SK-MEL-5 (cell line): ENCODE measurements at regions not wholly inside any gene's neighbourhood (a gene's known extent, or its start where the extent isn't known, plus 50 kb on each side); places are given as distances from the start of the nearest gene placed in this dataset.

Experiments used
- DNase-seq: peaks from one replicate; pipeline ENCODE4 v3.0.0-alpha.2; 2016; ENCODE audit warnings: low read depth, low spot score
- in situ Hi-C: cut with HindIII; loops from 2 replicates; pipeline ENCODE4 v1.10.0; 2016; ENCODE audit warnings: low sequenced_read_pairs, high pct_unique_total_duplicates, low pct_unique_long_range_greater_than_20kb

- in situ Hi-C loops: no loop called here
- no peak for DNase-seq
These were observed 74.1 kb upstream of the WNT7B start for GRCh38 chr22:46050916-46051614.

DNA sequence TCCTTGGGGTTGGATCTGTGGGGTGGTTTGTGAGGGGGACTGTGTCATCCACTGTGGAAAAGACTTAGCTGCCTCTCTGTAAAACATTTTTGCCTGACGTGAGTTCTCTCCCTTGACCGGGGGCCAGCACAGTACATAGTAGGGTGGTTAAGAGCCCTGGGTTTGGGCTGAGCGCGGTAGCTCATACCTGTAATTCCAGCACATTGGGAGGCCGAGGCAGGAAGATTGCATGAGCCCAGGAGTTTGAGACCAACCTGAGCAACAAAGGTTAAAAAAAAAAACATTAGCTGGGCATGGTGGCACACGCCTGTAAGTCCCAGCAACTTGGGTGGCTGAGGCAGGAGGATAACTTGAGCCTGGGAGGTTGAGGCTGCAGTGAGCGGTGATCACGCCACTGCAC is 74.7 kb upstream of the WNT7B start:
- in situ Hi-C loops: no loop called here
- DNase-seq: no peak

GRCh38 chr22:46052331-46052771 is 75.4 kb upstream of the WNT7B start:
- no peak for DNase-seq
- in situ Hi-C loops: no loop called here

DNA sequence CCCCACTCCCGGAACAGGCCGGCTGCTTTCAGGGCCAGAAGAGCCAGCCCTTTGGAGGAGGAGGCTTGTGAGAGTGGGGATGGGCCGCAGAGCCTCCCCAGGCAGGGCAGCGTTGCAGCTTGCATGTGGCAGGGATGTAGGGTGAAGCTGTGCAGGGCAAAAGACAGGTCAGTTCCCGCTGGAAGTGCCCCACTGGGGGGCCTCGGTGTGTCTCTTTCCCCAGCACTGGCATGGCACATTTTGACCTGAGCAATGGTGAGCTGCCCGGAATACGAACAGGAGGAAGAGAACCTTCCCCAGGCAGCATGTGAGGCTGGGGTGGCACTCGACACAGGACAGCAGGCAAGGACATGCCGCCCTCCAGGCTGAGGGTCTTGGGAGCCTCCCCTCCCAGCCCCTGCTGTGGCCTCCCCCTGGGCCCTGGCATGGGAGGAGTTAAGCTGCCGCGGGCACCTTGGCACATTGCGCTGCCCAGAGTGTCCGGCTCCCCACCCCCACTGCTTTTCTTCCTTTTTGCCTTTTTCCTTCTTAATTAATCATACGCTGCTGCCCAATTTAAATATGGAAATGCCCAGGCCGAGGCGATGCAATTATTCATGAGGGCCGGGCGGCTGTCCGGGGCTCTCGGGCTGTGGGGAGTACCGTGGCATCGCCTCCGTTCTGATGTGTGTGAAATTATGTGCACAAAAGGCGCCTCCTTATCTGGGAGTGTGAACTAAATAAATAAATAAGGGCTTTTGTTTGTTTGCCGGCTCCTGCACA is 76.0 kb upstream of the WNT7B start:
- in situ Hi-C loops: no loop called here
- DNase-seq: peak; percentile 32

- in situ Hi-C loops: no loop called here
- peak; percentile 53 for DNase-seq
These were observed 76.7 kb upstream of the WNT7B start for GRCh38 chr22:46053563-46054090.

DNA sequence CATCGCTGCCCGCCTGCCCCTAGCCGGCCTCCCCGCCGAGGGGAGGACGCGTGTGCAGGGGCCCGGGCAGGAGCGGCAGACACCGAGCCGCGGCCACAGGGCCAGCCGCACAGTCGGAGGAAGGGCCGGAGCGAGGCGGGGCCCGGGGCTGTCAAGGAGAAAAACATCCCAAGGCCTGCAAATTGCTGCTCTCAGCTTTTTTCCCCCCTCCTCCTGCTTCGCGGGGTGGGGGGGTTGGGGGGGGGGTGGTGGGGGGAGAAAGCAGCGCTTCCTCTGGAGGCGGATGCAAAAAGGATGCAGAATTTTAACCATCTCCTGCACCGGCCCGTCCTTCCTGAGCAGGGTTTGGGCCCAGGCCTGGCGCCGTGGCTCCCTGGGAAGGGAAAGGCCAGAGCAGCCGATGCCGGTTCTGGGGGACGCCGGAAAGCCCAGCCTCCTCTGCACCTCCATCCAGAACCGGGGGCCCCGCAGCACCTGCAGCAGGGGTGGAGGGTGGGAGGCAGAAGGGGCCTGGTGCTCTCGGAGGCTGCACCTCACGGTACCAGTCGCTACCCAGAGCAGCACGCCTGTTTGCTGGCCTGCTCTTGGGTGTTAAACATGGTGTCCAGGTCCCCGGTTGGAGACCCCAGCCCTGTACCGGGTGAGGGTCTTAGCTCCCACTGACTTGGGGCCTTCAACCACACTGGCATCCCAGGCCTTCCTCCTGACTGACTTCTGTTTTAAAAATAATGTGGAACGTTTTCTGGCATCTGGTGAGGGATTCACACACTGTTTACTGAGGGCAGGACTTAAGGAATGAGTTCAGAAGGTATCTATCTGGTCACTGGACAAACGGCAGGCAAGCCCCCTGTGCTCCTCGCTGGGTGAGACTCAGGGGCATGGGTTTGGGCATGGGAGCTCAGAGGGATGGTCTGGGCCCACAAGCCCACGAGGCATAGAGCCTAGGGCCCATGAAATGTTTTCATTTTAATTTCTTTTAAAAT is 77.4 kb upstream of the WNT7B start:
- DNase-seq: peak; percentile 39
- in situ Hi-C loops: no loop called here

GRCh38 chr22:46055181-46055875 is 78.4 kb upstream of the WNT7B start:
- in situ Hi-C loops: no loop called here
- DNase-seq: no peak

GRCh38 chr22:46055911-46056545 is 79.1 kb upstream of the WNT7B start:
- DNase-seq: no peak
- in situ Hi-C loops: no loop called here

DNA sequence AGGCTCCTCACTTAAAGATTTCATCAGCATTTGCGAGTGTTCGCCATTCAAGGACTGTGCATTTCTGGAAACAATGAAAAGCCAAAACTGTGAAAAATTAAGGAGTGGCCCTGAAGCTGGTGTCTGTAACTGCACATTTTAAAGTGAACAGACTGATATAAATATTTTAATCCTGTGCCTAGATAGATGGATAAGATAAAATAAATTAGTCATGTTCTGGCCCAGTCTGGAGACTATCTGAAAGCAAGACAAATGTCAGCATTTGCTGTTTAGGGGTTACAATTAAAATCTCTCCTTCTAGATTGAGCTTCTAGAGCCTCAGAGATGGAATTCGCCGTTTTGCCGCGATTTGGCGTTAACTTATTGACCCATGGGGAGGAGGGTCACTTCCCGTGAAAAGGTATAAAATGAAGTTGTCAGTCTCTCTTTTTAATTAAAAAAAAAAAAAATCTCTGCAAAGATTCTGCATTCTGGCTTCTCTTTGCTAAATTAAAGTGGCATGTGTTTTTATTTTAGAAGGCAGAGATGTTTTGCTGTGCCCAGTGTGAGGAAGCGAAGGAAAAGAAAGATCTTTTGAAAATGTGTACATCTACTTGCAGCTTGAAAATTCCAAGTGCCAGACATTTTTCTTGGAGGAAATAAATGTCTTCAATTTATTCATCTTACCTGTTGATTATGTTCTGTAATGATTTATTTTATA is 79.7 kb upstream of the WNT7B start:
- DNase-seq: no peak
- in situ Hi-C loops: no loop called here

- DNase-seq: no peak
These were observed 80.5 kb upstream of the WNT7B start for GRCh38 chr22:46057246-46058090.

GRCh38 chr22:46058091-46058420 is 81.1 kb upstream of the WNT7B start:
- in situ Hi-C loops: no loop called here
- no peak for DNase-seq

More at GRCh38 chr22:46057246-46058090, 80.5 kb upstream of the WNT7B start:
- in situ Hi-C loops: no loop called here

DNA sequence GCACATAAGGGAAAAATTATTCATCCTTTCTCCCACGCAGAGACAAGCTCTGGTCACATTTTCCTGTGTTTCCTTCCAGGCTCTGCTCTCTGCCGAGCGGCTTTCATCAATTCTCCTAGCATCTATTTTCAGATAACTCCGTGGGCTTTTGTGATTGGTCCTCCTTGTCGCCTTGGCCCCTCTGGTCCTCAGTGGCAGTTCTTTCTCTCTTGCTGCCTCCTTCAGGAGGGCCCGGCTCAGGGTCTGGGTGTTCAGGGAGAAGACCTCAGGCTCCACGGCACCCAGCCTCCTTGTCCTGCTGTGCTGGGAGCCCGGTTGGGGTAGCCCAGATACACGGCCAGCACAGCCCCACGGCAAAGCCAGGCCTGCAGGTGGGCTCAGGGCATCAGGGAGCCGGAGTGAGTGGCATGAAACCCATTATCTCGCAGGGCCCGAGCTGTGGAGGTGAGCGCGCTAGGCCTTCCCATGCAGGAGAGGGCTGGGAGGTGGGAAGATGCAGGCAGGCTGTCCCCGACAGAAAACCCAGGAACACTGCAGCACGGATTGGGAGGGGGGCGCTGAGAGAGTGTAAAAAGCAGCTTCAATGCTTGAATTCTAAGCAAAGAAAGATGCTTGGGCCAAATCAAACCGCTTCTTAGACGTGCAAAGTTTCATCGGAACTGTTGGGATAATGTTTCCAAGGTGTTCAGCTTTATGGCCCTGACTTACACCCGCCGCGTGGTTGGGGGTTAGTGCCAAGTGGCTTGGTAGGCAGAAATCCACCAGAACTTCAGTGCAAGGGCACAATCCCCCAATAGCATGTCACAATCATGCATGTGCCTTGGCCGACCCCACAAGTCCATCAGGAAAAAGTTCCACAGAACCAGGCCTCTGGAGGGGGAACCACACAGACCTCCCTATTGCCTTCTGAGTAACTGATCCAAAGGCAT is 81.9 kb upstream of the WNT7B start:
- in situ Hi-C loops: no loop called here
- no peak for DNase-seq

DNA sequence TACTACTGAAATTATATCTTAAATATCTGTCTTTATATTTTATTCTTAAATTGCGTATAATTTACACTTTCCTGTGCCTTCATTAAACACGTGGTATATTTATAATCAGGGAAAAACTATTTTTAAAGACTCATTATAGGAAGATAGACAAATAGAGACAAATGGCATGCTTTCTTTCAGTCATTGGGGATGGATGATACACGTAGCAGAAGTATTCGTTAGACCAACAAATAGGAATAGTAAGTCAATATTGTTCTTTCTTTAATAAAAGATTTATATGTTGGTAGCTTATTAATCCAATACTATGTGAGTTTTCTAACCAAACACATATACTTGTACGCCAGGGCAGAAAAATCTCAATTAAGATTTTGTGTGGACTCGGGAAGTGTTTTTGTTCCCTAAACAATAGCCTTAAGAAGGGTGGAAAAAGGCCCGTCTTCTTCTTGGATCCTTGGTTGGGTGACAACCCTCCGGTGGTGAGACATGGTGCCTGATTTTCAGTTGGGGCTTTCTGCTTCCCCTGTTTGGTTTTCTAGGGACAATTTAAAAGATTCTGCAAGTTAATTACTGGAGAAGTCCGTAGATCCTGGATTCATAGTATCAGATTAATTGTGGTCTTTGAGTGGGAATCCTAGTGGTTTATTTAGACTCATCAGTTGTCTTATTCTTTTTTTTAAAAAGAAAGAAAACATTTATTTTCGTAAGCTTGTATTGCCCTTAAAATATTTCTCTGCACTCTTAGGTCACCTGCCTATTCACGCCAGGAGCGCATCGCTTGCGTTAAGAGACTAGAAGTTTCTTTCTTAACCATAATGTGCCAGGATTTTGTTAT is 83.5 kb upstream of the WNT7B start:
- in situ Hi-C loops: no loop called here
- no peak for DNase-seq

DNA sequence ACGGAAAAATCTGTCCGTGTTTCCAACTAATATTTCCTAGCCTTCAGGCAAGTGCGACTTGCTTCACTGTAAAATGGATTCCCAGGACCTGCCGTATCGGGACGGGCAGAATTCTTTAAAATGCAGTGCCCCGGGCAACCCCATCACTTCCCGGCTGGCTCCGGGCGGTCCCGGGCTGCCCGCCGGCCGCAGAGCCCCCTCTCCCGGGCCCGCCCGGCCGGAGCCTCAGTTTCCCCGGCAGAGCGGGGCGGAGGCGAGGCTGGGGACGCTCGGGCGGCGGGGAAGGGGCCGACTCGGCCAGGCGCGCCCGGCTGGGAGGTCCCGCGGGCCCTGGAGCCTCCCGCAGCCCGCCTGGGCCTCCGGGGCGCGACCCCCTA is 84.2 kb upstream of the WNT7B start:
- no peak for DNase-seq
- in situ Hi-C loops: no loop called here
